MCF 10A (cell line): ENCODE measurements at regions not wholly inside any gene's neighbourhood (a gene's known extent, or its start where the extent isn't known, plus 50 kb on each side); places are given as distances from the start of the nearest gene placed in this dataset.

ENCODE experiments used
- BruUV-seq: library from RNA; stranded (reverse); fragments of 400-500 nt; replicated peaks from 2 replicates; lab custom pipeline; 2021; lab: Mats Ljungman, UMichigan
- CTCF ChIA-PET: fragments of 300-600 bp; sonication (Branson Sonifier 250); formaldehyde crosslinking; extraction: SDS; loops from one replicate; lab custom pipeline; 2021; ENCODE audit warnings: antibody characterized with exemption, inconsistent platforms; lab: Yijun Ruan, JAX
- POLR2A ChIA-PET: fragments of 300-600, 350-650 bp; sonication (Branson Sonifier 250); formaldehyde crosslinking; extraction: SDS; loops from one replicate; lab custom pipeline; 2020; ENCODE audit warnings: antibody characterized with exemption, inconsistent platforms; lab: Yijun Ruan, JAX
- DNase-seq: peaks from one replicate; pipeline ENCODE4 v3.0.0-alpha.2; 2018; ENCODE audit not compliant: unreplicated experiment
- H3K27ac Mint-ChIP-seq: one replicate; pipeline ENCODE4 v1.8.0; 2022; ENCODE audit warnings: mild to moderate bottlenecking, low read depth, mixed read lengths; ENCODE audit not compliant: unreplicated experiment
- H3K27me3 Mint-ChIP-seq: one replicate; pipeline ENCODE4 v1.8.0; 2022; ENCODE audit warnings: mixed read lengths; ENCODE audit not compliant: insufficient read depth, unreplicated experiment
- H3K36me3 Mint-ChIP-seq: one replicate; pipeline ENCODE4 v1.8.0; 2022; ENCODE audit warnings: mild to moderate bottlenecking, moderate library complexity, mixed read lengths; ENCODE audit not compliant: insufficient read depth, unreplicated experiment
- H3K4me1 Mint-ChIP-seq: one replicate; pipeline ENCODE4 v1.8.0; 2022; ENCODE audit warnings: mixed read lengths; ENCODE audit not compliant: insufficient read depth, unreplicated experiment
- H3K4me3 Mint-ChIP-seq: one replicate; pipeline ENCODE4 v1.8.0; 2022; ENCODE audit warnings: mild to moderate bottlenecking, moderate library complexity, mixed read lengths; ENCODE audit not compliant: unreplicated experiment
- H3K9me3 Mint-ChIP-seq: one replicate; pipeline ENCODE4 v1.8.0; 2022; ENCODE audit warnings: mixed read lengths; ENCODE audit not compliant: unreplicated experiment
- intact Hi-C: fragments of 100-400 bp; cut with micrococcal nuclease; formaldehyde crosslinking; loops from 2 replicates; pipeline ENCODE4 v1.14.1; 2022
- TF ChIP-seq, protein P1 (sequence below): fragments of 200-600 bp; IDR thresholded peaks from one replicate; pipeline ENCODE4 v1.8.0; 2022; ENCODE audit warnings: antibody characterized with exemption, mild to moderate bottlenecking; ENCODE audit not compliant: unreplicated experiment

GRCh38 chr7:116148626-116149025 lies 61.7 kb upstream of the TES start:
- intact Hi-C loops, result no loop called here
- DNase-seq, result no peak
- Mint-ChIP-seq H3K36me3 (no peaks in the 10 kb centered on the region), H3K27ac (no peak overlapping the region), H3K4me1 (no peaks in the 10 kb centered on the region), H3K27me3 (peaks cover 80% of the 10 kb centered on the region), H3K4me3 (no peak overlapping the region), H3K9me3 (no peaks in the 10 kb centered on the region)
- no TSS peak for BruUV-seq
- ChIA-PET POLR2A (no interaction called here), CTCF (no interaction called here)
- TF ChIP-seq, protein P1, sequence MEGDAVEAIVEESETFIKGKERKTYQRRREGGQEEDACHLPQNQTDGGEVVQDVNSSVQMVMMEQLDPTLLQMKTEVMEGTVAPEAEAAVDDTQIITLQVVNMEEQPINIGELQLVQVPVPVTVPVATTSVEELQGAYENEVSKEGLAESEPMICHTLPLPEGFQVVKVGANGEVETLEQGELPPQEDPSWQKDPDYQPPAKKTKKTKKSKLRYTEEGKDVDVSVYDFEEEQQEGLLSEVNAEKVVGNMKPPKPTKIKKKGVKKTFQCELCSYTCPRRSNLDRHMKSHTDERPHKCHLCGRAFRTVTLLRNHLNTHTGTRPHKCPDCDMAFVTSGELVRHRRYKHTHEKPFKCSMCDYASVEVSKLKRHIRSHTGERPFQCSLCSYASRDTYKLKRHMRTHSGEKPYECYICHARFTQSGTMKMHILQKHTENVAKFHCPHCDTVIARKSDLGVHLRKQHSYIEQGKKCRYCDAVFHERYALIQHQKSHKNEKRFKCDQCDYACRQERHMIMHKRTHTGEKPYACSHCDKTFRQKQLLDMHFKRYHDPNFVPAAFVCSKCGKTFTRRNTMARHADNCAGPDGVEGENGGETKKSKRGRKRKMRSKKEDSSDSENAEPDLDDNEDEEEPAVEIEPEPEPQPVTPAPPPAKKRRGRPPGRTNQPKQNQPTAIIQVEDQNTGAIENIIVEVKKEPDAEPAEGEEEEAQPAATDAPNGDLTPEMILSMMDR, result no peak

DNA sequence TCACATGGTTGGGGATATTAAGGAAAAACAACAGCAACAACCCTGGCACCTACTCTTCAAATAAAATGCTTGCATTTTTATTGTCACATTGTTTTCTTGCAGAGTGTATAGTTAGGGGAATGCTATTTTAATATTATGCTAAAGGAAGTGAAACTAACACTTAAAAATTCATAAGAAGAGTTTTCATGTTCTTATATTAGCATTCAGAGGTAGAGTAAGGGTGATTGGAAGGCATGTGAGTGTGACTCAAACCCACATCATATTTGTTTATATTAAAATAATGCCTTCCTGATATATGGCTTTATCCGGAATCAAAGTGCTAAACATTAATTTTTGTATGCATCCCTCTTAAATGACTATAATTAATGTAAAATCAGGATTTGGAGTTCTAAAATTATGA lies 59.8 kb upstream of the TES start:
- Mint-ChIP-seq H3K4me3 (no peak overlapping the region), H3K27ac (no peak overlapping the region), H3K4me1 (no peaks in the 10 kb centered on the region), H3K36me3 (no peaks in the 10 kb centered on the region), H3K9me3 (no peaks in the 10 kb centered on the region), H3K27me3 (peaks cover 80% of the 10 kb centered on the region)
- ChIA-PET CTCF (interaction anchor here (1.3 kb wide), 1 partner anchor 12 kb away, joined by 3 read pairs; no protein-coding TSS in a partner anchor), POLR2A (no interaction called here)
- BruUV-seq, result no TSS peak
- DNase-seq, result no peak
- intact Hi-C loops, result no loop called here
- TF ChIP-seq, protein P1, result no peak

DNA sequence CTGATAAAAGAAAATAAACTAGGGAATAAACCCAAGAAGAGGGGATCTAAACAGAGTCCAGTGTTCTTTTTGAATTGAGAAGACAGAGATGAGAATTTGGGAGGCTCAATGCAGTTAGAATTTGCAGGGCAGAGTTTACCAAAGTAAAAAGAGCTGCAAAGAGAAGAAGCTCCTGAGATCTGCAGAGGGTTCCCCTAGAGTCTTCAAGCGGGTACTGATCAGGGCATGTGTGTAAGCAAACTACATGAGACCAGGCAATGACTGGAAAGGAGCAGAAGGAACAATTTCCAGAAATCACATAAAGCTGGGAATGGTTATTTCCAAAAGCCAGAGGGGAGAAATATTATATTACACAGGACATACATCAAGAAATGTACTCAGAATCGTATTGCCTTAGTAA lies 58.1 kb upstream of the TES start:
- CTCF ChIA-PET, result interaction anchor here (0.6 to 1.0 kb wide), 3 partner anchors 11 to 69 kb away, joined by 3 to 5 read pairs (median 4); no protein-coding TSS in a partner anchor
- no TSS peak for BruUV-seq
- no peaks in the 10 kb centered on the region for H3K9me3 Mint-ChIP-seq
- peaks cover 79% of the 10 kb centered on the region for H3K27me3 Mint-ChIP-seq
- POLR2A ChIA-PET, result interaction anchor here (0.9 kb wide), 1 partner anchor 80 kb away, joined by 3 read pairs; no protein-coding TSS in a partner anchor
- no peaks in the 10 kb centered on the region for H3K36me3 Mint-ChIP-seq
- DNase-seq, result no peak
- no peaks in the 10 kb centered on the region for H3K4me1 Mint-ChIP-seq
- TF ChIP-seq, protein P1, result no peak
- intact Hi-C loops, result no loop called here
- no peak overlapping the region for H3K27ac Mint-ChIP-seq
- no peak overlapping the region for H3K4me3 Mint-ChIP-seq

GRCh38 chr7:116153050-116153449 lies 57.3 kb upstream of the TES start:
- Mint-ChIP-seq H3K36me3 (no peaks in the 10 kb centered on the region), H3K27me3 (peaks cover 79% of the 10 kb centered on the region), H3K4me1 (no peaks in the 10 kb centered on the region), H3K27ac (no peak overlapping the region), H3K4me3 (no peak overlapping the region), H3K9me3 (no peaks in the 10 kb centered on the region)
- intact Hi-C loops, result no loop called here
- ChIA-PET CTCF (interaction anchor here (0.6 to 1.1 kb wide), 5 partner anchors 8 to 1727 kb away, joined by 3 to 6 read pairs (median 4); no protein-coding TSS in a partner anchor), POLR2A (interaction anchor here (0.9 kb wide), 1 partner anchor 80 kb away, joined by 3 read pairs; no protein-coding TSS in a partner anchor)
- TF ChIP-seq, protein P1, result no peak
- no TSS peak for BruUV-seq
- DNase-seq, result no peak
